Panc1 (cell line): ENCODE measurements at regions not wholly inside any gene's neighbourhood (a gene's known extent, or its start where the extent isn't known, plus 50 kb on each side); places are given as distances from the start of the nearest gene placed in this dataset.

Experiments
- POLR2AphosphoS5 ChIP-seq: IDR thresholded peaks from 2 replicates; pipeline ENCODE4 v1.6.1; 2012; ENCODE audit warnings: mild to moderate bottlenecking, low read depth, low read length, moderate library complexity
- TF ChIP-seq, protein P1 (sequence below): fragments of 450-650 bp; IDR thresholded peaks from 2 replicates; pipeline ENCODE4 v1.5.1; 2017; ENCODE audit warnings: mild to moderate bottlenecking
- TF ChIP-seq, protein P2 (sequence below), 2 experiments: IDR thresholded peaks; 2 replicates each; pipeline ENCODE4 v1.6.1; 2011 to 2012; ENCODE audit warnings: low read depth in 2 of 2, control low read depth in 1 of 2, low read length in 1 of 2, mild to moderate bottlenecking in 1 of 2, moderate library complexity in 1 of 2; ENCODE audit not compliant: insufficient read depth in 1 of 2

DNA sequence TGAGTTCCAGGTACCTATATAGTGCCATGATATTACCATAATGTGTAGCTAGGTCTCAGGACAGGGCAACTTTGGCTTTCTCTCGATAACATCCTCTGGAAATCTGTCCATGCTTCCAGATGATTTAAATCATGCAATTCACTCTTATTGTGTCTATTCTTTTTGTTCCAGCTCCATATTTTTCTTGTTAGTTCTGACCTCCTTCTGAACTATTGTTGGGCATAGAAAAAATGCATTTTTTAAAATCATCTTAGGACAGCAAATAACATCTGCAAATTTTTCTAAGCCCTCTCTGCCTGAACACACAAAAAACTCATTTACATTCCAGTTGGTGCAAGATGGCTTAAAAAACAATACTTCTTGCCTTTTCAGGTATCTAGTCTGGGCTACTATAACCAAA lies 1561.0 kb upstream of the MIR17HG start:
- TF ChIP-seq, protein P1, sequence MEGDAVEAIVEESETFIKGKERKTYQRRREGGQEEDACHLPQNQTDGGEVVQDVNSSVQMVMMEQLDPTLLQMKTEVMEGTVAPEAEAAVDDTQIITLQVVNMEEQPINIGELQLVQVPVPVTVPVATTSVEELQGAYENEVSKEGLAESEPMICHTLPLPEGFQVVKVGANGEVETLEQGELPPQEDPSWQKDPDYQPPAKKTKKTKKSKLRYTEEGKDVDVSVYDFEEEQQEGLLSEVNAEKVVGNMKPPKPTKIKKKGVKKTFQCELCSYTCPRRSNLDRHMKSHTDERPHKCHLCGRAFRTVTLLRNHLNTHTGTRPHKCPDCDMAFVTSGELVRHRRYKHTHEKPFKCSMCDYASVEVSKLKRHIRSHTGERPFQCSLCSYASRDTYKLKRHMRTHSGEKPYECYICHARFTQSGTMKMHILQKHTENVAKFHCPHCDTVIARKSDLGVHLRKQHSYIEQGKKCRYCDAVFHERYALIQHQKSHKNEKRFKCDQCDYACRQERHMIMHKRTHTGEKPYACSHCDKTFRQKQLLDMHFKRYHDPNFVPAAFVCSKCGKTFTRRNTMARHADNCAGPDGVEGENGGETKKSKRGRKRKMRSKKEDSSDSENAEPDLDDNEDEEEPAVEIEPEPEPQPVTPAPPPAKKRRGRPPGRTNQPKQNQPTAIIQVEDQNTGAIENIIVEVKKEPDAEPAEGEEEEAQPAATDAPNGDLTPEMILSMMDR, result no peak
- TF ChIP-seq, protein P2, sequence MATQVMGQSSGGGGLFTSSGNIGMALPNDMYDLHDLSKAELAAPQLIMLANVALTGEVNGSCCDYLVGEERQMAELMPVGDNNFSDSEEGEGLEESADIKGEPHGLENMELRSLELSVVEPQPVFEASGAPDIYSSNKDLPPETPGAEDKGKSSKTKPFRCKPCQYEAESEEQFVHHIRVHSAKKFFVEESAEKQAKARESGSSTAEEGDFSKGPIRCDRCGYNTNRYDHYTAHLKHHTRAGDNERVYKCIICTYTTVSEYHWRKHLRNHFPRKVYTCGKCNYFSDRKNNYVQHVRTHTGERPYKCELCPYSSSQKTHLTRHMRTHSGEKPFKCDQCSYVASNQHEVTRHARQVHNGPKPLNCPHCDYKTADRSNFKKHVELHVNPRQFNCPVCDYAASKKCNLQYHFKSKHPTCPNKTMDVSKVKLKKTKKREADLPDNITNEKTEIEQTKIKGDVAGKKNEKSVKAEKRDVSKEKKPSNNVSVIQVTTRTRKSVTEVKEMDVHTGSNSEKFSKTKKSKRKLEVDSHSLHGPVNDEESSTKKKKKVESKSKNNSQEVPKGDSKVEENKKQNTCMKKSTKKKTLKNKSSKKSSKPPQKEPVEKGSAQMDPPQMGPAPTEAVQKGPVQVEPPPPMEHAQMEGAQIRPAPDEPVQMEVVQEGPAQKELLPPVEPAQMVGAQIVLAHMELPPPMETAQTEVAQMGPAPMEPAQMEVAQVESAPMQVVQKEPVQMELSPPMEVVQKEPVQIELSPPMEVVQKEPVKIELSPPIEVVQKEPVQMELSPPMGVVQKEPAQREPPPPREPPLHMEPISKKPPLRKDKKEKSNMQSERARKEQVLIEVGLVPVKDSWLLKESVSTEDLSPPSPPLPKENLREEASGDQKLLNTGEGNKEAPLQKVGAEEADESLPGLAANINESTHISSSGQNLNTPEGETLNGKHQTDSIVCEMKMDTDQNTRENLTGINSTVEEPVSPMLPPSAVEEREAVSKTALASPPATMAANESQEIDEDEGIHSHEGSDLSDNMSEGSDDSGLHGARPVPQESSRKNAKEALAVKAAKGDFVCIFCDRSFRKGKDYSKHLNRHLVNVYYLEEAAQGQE (IDR thresholded peaks at IDR 0.05; ENCODE audit: insufficient read depth in 1 of 2, low read depth in 2 of 2, low read length in 1 of 2), result no peak
- TF ChIP-seq POLR2AphosphoS5, result no peak
